GM23338 (cell line): ENCODE measurements at regions not wholly inside any gene's neighbourhood (a gene's known extent, or its start where the extent isn't known, plus 50 kb on each side); places are given as distances from the start of the nearest gene placed in this dataset.

Source experiments
- ATAC-seq: fragments of 200-7000 bp; cut with Tn5 transposase; 3 replicates; pipeline ENCODE4 v1.9.1; 2020
- DNase-seq: peaks from one replicate; pipeline ENCODE4 v3.0.0-alpha.2; 2015; ENCODE audit warnings: low spot score
- H2AFZ ChIP-seq: fragments of 200-600 bp; sonication (generic); 2 replicates; pipeline ENCODE4 v1.8.0; 2016; ENCODE audit warnings: antibody characterized with exemption, mild to moderate bottlenecking, moderate library complexity
- H3F3A ChIP-seq: fragments of 200-600 bp; sonication (generic); replicated peaks from 2 replicates; pipeline ENCODE4 v1.8.0; 2017; ENCODE audit warnings: antibody characterized with exemption, mixed run types, low read depth
- H3K27ac ChIP-seq: fragments of 200-600 bp; sonication (generic); 2 replicates; pipeline ENCODE4 v1.6.1; 2016; ENCODE audit warnings: low read depth
- H3K27me3 ChIP-seq: fragments of 200-600 bp; sonication (generic); 2 replicates; pipeline ENCODE4 v1.8.0; 2016; ENCODE audit warnings: mild to moderate bottlenecking, mixed run types, moderate library complexity; ENCODE audit not compliant: insufficient read depth
- H3K36me3 ChIP-seq: fragments of 200-600 bp; sonication (generic); 2 replicates; pipeline ENCODE4 v1.8.0; 2016; ENCODE audit warnings: mild to moderate bottlenecking; ENCODE audit not compliant: insufficient read depth
- H3K4me1 ChIP-seq: fragments of 200-600 bp; sonication (generic); 2 replicates; pipeline ENCODE4 v1.8.0; 2016; ENCODE audit warnings: mild to moderate bottlenecking, moderate library complexity; ENCODE audit not compliant: insufficient read depth
- H3K4me2 ChIP-seq: fragments of 200-600 bp; sonication (generic); 2 replicates; pipeline ENCODE4 v1.7.1; 2017; ENCODE audit warnings: mixed run types
- H3K4me3 ChIP-seq: fragments of 200-600 bp; sonication (generic); 2 replicates; pipeline ENCODE4 v1.6.1; 2016; ENCODE audit warnings: mixed run types
- H3K79me2 ChIP-seq: fragments of 200-600 bp; sonication (generic); replicated peaks from 2 replicates; pipeline ENCODE4 v1.8.0; 2017; ENCODE audit warnings: mild to moderate bottlenecking; ENCODE audit not compliant: insufficient read depth
- H3K9me2 ChIP-seq: fragments of 200-600 bp; sonication (generic); 2 replicates; pipeline ENCODE4 v1.8.0; 2017; ENCODE audit not compliant: insufficient read depth
- H4K20me1 ChIP-seq: fragments of 200-600 bp; sonication (generic); replicated peaks from 2 replicates; pipeline ENCODE4 v1.8.0; 2017; ENCODE audit warnings: mild to moderate bottlenecking; ENCODE audit not compliant: insufficient read depth
- H3K27ac Mint-ChIP-seq: 2 replicates; pipeline ENCODE4 v1.8.0; 2020; ENCODE audit warnings: inconsistent platforms, mild to moderate bottlenecking, moderate library complexity, mixed read lengths
- H3K27me3 Mint-ChIP-seq: 3 replicates; pipeline ENCODE4 v1.8.0; 2022; ENCODE audit warnings: low read depth, mild to moderate bottlenecking, moderate library complexity, mixed read lengths, inconsistent platforms; ENCODE audit not compliant: insufficient read depth, poor library complexity
- H3K36me3 Mint-ChIP-seq: 3 replicates; pipeline ENCODE4 v1.8.0; 2021; ENCODE audit warnings: low read depth, mild to moderate bottlenecking, inconsistent platforms, moderate library complexity, mixed read lengths
- H3K4me1 Mint-ChIP-seq: 3 replicates; pipeline ENCODE4 v1.8.0; 2020; ENCODE audit warnings: mild to moderate bottlenecking, inconsistent platforms, mixed read lengths
- H3K4me3 Mint-ChIP-seq: 3 replicates; pipeline ENCODE4 v1.8.0; 2021; ENCODE audit warnings: moderate library complexity, mild to moderate bottlenecking, inconsistent platforms, mixed read lengths
- H3K9me3 Mint-ChIP-seq: 3 replicates; pipeline ENCODE4 v1.8.0; 2020; ENCODE audit warnings: moderate library complexity, mild to moderate bottlenecking, inconsistent platforms, mixed read lengths
- CREB1 ChIP-seq: fragments of 250-450 bp; sonication (Bioruptor Pico); IDR thresholded peaks from 2 replicates; pipeline ENCODE4 v1.5.0; 2020; ENCODE audit warnings: low read depth, mild to moderate bottlenecking, moderate library complexity
- CTCF ChIP-seq, 2 experiments: fragments of 200-600 bp in 1 of 2; sonication (generic) in 1 of 2; conservative IDR thresholded peaks; 2 replicates each; pipeline versions ENCODE4 v1.5.1 to v1.6.1; 2016 to 2017; ENCODE audit warnings: antibody characterized with exemption in 2 of 2, low read depth in 2 of 2, mild to moderate bottlenecking in 2 of 2, moderate library complexity in 1 of 2
- EZH2 ChIP-seq: fragments of 200-600 bp; sonication (generic); IDR thresholded peaks from one replicate; pipeline ENCODE4 v1.8.0; 2017; ENCODE audit warnings: antibody characterized with exemption, mild to moderate bottlenecking, low read depth; ENCODE audit not compliant: unreplicated experiment
- JUNB ChIP-seq: IDR thresholded peaks from one replicate; pipeline ENCODE4 v1.6.1; 2016; ENCODE audit warnings: antibody characterized with exemption; ENCODE audit not compliant: unreplicated experiment
- NANOG ChIP-seq: IDR thresholded peaks from 2 replicates; pipeline ENCODE4 v1.6.1; 2016; ENCODE audit warnings: antibody characterized with exemption, borderline replicate concordance
- POLR2AphosphoS5 ChIP-seq: IDR thresholded peaks from 2 replicates; pipeline ENCODE4 v1.6.1; 2016; ENCODE audit warnings: antibody characterized with exemption, low read depth
- REST ChIP-seq: IDR thresholded peaks from one replicate; pipeline ENCODE4 v1.6.1; 2018; ENCODE audit warnings: antibody characterized with exemption; ENCODE audit not compliant: unreplicated experiment
- STAT1 ChIP-seq: IDR thresholded peaks from one replicate; pipeline ENCODE4 v1.6.1; 2016; ENCODE audit warnings: antibody characterized with exemption; ENCODE audit not compliant: unreplicated experiment
- ZNF114 ChIP-seq: fragments of 250-450 bp; sonication (Bioruptor Pico); IDR thresholded peaks from 2 replicates; pipeline ENCODE4 v1.5.0; 2020; ENCODE audit warnings: mild to moderate bottlenecking, moderate library complexity
- ZNF331 ChIP-seq: fragments of 250-450 bp; sonication (Bioruptor Pico); IDR thresholded peaks from 2 replicates; pipeline ENCODE4 v1.5.0; 2020; ENCODE audit warnings: low read depth, mild to moderate bottlenecking, moderate library complexity
- ZNF462 ChIP-seq: fragments of 250-450 bp; sonication (Bioruptor Pico); IDR thresholded peaks from 2 replicates; pipeline ENCODE4 v1.5.0; 2020; ENCODE audit warnings: mild to moderate bottlenecking, moderate library complexity

GRCh38 chr9:110125763-110126351, 82.1 kb downstream of the C9orf152 start (continued):
- no peak for TF ChIP-seq REST
- TF ChIP-seq ZNF114: no peak
- TF ChIP-seq CREB1 (CRISPR knock-in tag): no peak
- no peak for TF ChIP-seq JUNB
- TF ChIP-seq CTCF (conservative IDR thresholded peaks at IDR 0.05; ENCODE audit: low read depth in 2 of 2): no peak
- no peak for TF ChIP-seq ZNF331 (CRISPR knock-in tag)
- no peak for TF ChIP-seq POLR2AphosphoS5
- no peak for TF ChIP-seq EZH2

GRCh38 chr9:110126499-110126941, 81.4 kb downstream of the C9orf152 start:
- no peak for ATAC-seq
- Histone ChIP-seq H3K4me2 (peak overlapping the region; percentile 53), H3K27me3 (no peaks in the 10 kb centered on the region), H3K9me2 (no peaks in the 10 kb centered on the region), H3F3A (no peaks in the 10 kb centered on the region), H3K4me1 (peaks cover 71% of the 10 kb centered on the region), H3K79me2 (peaks cover 61% of the 10 kb centered on the region), H4K20me1 (no peaks in the 10 kb centered on the region), H3K36me3 (no peaks in the 10 kb centered on the region), H3K4me3 (no peak overlapping the region), H2AFZ (no peak overlapping the region), H3K27ac (peak overlapping the region; percentile 22)
- Mint-ChIP-seq H3K36me3 (peaks cover 8% of the 10 kb centered on the region; the same call in 2 of the 3 replicates), H3K9me3 (no peaks in the 10 kb centered on the region), H3K27me3 (peaks cover 6% of the 10 kb centered on the region), H3K27ac (peak overlapping the region; percentile 96; the same call in 1 of the 2 replicates), H3K4me1 (peaks cover 97% of the 10 kb centered on the region), H3K4me3 (no peak overlapping the region; the same call in 2 of the 3 replicates)
- TF ChIP-seq STAT1 (no peak), NANOG (no peak), POLR2AphosphoS5 (no peak), ZNF114 (no peak), ZNF462 (no peak)
- DNase-seq: no peak
